CD4-positive, alpha-beta T cell (primary cell): ENCODE measurements at regions not wholly inside any gene's neighbourhood (a gene's known extent, or its start where the extent isn't known, plus 50 kb on each side); places are given as distances from the start of the nearest gene placed in this dataset.

ENCODE experiments used
- ATAC-seq: fragments of 200-7000 bp; cut with Tn5 transposase; one replicate; pipeline ENCODE4 v1.10.0; 2022; ENCODE audit warnings: mild to moderate bottlenecking; ENCODE audit not compliant: poor library complexity
- CTCF ChIA-PET: fragments of 350-600 bp; sonication (Branson Sonifier 250); formaldehyde crosslinking; loops from one replicate; lab custom pipeline; 2021; ENCODE audit warnings: antibody characterized with exemption, inconsistent platforms; lab: Charles Lee
- POLR2A ChIA-PET: fragments of 350-600 bp; sonication (Branson Sonifier 250); formaldehyde crosslinking; loops from one replicate; lab custom pipeline; 2021; ENCODE audit warnings: antibody characterized with exemption, inconsistent platforms; lab: Charles Lee
- DNase-seq, 14 experiments: peaks; one replicate each; pipeline ENCODE4 v3.0.0-alpha.2; 2013 to 2020; ENCODE audit warnings: mixed read lengths in 2 of 14
- H3K27ac ChIP-seq, 2 donors: one replicate each; pipeline versions ENCODE4 v1.5.1 to v1.7.0; 2013; ENCODE audit warnings: low read length in 2 of 2, low read depth in 1 of 2, mild to moderate bottlenecking in 1 of 2
- H3K27me3 ChIP-seq, 2 experiments: 1 replicate in 1 of 2; 2 replicates in 1 of 2; pipeline versions ENCODE4 v1.6.1 to v1.7.0; 2013; ENCODE audit warnings: low read length in 2 of 2, control low read depth in 1 of 2, mild to moderate bottlenecking in 1 of 2, moderate library complexity in 1 of 2; ENCODE audit not compliant: insufficient read depth in 2 of 2, control insufficient read depth in 1 of 2
- H3K36me3 ChIP-seq: one replicate; pipeline ENCODE4 v1.6.1; 2013; ENCODE audit warnings: low read length, control low read depth; ENCODE audit not compliant: insufficient read depth
- H3K4me1 ChIP-seq: one replicate; pipeline ENCODE4 v1.6.1; 2013; ENCODE audit warnings: low read length, control low read depth; ENCODE audit not compliant: insufficient read depth
- H3K4me3 ChIP-seq: one replicate; pipeline ENCODE4 v1.5.1; 2013; ENCODE audit warnings: mild to moderate bottlenecking, low read length, moderate library complexity
- H3K9me3 ChIP-seq, 2 experiments: 1 replicate in 1 of 2; 2 replicates in 1 of 2; pipeline versions ENCODE4 v1.6.1 to v1.7.0; 2013; ENCODE audit warnings: low read length in 2 of 2, mild to moderate bottlenecking in 2 of 2, control low read depth in 1 of 2, moderate library complexity in 1 of 2; ENCODE audit not compliant: control insufficient read depth in 1 of 2, insufficient read depth in 1 of 2
- H3K27ac Mint-ChIP-seq: one replicate; pipeline ENCODE4 v1.8.0; 2020; ENCODE audit warnings: mixed read lengths
- H3K27me3 Mint-ChIP-seq: one replicate; pipeline ENCODE4 v1.8.0; 2021; ENCODE audit warnings: mixed read lengths
- H3K36me3 Mint-ChIP-seq: one replicate; pipeline ENCODE4 v1.8.0; 2021; ENCODE audit warnings: low read depth, mixed read lengths
- H3K4me1 Mint-ChIP-seq: one replicate; pipeline ENCODE4 v1.8.0; 2021; ENCODE audit warnings: low read depth, mixed read lengths
- H3K4me3 Mint-ChIP-seq: one replicate; pipeline ENCODE4 v1.8.0; 2020; ENCODE audit warnings: mild to moderate bottlenecking, mixed read lengths
- H3K9me3 Mint-ChIP-seq: one replicate; pipeline ENCODE4 v1.8.0; 2020; ENCODE audit warnings: mixed read lengths
- intact Hi-C, 2 experiments: fragments of 100-400 bp; cut with DNase I in 1 of 2; cut with micrococcal nuclease in 1 of 2; formaldehyde crosslinking; loops; one replicate each; pipeline versions ENCODE4 v1.15.1 to v1.9.0; 2023 to 2025; cut with DNase I, micrococcal nuclease
- TF ChIP-seq, protein P1 (sequence below): fragments of 200-600 bp; IDR thresholded peaks from one replicate; pipeline ENCODE4 v1.8.0; 2022; ENCODE audit warnings: antibody characterized with exemption, mild to moderate bottlenecking

- Mint-ChIP-seq H3K4me3 (no peak overlapping the region), H3K4me1 (no peaks in the 10 kb centered on the region), H3K36me3 (no peaks in the 10 kb centered on the region), H3K27me3 (peaks cover 58% of the 10 kb centered on the region), H3K27ac (no peak overlapping the region), H3K9me3 (no peaks in the 10 kb centered on the region)
- H3K27me3 ChIP-seq = peaks cover 12 to 31% of the 10 kb centered on the region in 2 experiments
- H3K4me1 ChIP-seq = no peaks in the 10 kb centered on the region
- ChIA-PET POLR2A (no interaction called here), CTCF (no interaction called here)
- DNase-seq (no peak), ATAC-seq (no peak)
- no peak overlapping the region for H3K4me3 ChIP-seq
- TF ChIP-seq, protein P1, sequence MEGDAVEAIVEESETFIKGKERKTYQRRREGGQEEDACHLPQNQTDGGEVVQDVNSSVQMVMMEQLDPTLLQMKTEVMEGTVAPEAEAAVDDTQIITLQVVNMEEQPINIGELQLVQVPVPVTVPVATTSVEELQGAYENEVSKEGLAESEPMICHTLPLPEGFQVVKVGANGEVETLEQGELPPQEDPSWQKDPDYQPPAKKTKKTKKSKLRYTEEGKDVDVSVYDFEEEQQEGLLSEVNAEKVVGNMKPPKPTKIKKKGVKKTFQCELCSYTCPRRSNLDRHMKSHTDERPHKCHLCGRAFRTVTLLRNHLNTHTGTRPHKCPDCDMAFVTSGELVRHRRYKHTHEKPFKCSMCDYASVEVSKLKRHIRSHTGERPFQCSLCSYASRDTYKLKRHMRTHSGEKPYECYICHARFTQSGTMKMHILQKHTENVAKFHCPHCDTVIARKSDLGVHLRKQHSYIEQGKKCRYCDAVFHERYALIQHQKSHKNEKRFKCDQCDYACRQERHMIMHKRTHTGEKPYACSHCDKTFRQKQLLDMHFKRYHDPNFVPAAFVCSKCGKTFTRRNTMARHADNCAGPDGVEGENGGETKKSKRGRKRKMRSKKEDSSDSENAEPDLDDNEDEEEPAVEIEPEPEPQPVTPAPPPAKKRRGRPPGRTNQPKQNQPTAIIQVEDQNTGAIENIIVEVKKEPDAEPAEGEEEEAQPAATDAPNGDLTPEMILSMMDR = no peak
- intact Hi-C loops = no loop called here
- no peak overlapping the region for H3K27ac ChIP-seq
- H3K36me3 ChIP-seq = no peaks in the 10 kb centered on the region
- H3K9me3 ChIP-seq = no peaks in the 10 kb centered on the region
Measured at GRCh38 chr20:46808565-46808964, 86.1 kb upstream of the EYA2 start.

GRCh38 chr20:46809706-46810360, 84.8 kb upstream of the EYA2 start:
- ChIA-PET CTCF (no interaction called here), POLR2A (no interaction called here)
- no peaks in the 10 kb centered on the region for H3K36me3 Mint-ChIP-seq
- no peak overlapping the region for H3K4me3 Mint-ChIP-seq
- H3K27me3 Mint-ChIP-seq = peaks cover 64% of the 10 kb centered on the region
- Histone ChIP-seq H3K9me3 (no peaks in the 10 kb centered on the region), H3K27ac (no peak overlapping the region), H3K4me1 (no peaks in the 10 kb centered on the region), H3K4me3 (no peak overlapping the region), H3K27me3 (peaks cover 12 to 21% of the 10 kb centered on the region in 2 experiments), H3K36me3 (no peaks in the 10 kb centered on the region)
- H3K27ac Mint-ChIP-seq = no peak overlapping the region
- DNase-seq (no peak), ATAC-seq (no peak)
- no peaks in the 10 kb centered on the region for H3K4me1 Mint-ChIP-seq
- TF ChIP-seq, protein P1 = no peak
- intact Hi-C loops = no loop called here
- no peaks in the 10 kb centered on the region for H3K9me3 Mint-ChIP-seq

- H3K36me3 ChIP-seq = no peaks in the 10 kb centered on the region
- H3K27ac ChIP-seq = no peak overlapping the region
- TF ChIP-seq, protein P1 = no peak
- no peak overlapping the region for H3K27ac Mint-ChIP-seq
- intact Hi-C loops = no loop called here
- H3K4me3 ChIP-seq = no peak overlapping the region
- H3K27me3 Mint-ChIP-seq = peaks cover 69% of the 10 kb centered on the region
- no peaks in the 10 kb centered on the region for H3K4me1 Mint-ChIP-seq
- DNase-seq = no peak
- H3K36me3 Mint-ChIP-seq = no peaks in the 10 kb centered on the region
- CTCF ChIA-PET = no interaction called here
- H3K4me3 Mint-ChIP-seq = no peak overlapping the region
- H3K27me3 ChIP-seq = peaks cover 12 to 21% of the 10 kb centered on the region in 2 experiments
- POLR2A ChIA-PET = no interaction called here
- no peak for ATAC-seq
- H3K9me3 ChIP-seq = no peaks in the 10 kb centered on the region
- no peaks in the 10 kb centered on the region for H3K9me3 Mint-ChIP-seq
- H3K4me1 ChIP-seq = no peaks in the 10 kb centered on the region
Measured at GRCh38 chr20:46810448-46811223, 84.0 kb upstream of the EYA2 start.
